ENCODE measurements at regions not wholly inside any gene's neighbourhood (a gene's known extent, or its start where the extent isn't known, plus 50 kb on each side); places are given as distances from the start of the nearest gene placed in this dataset.

GRCh38 chr12:63083046-63083445 lies 68.0 kb downstream of the AVPR1A start:
- WGBS (ENCODE audit: insufficient coverage), result 100% methylated on average over 1 of the region's 2 CpGs
- Histone ChIP-seq H2AFZ (ENCODE audit: insufficient read depth, low read depth, low read length, poor library complexity, severe bottlenecking) (no peak overlapping the region), H3K4me1 (ENCODE audit: control insufficient read depth in 2 of 2, insufficient read depth in 2 of 2, low read length in 2 of 2) (no peaks in the 10 kb centered on the region), H3K79me2 (ENCODE audit: control insufficient read depth, insufficient read depth, low read length) (no peaks in the 10 kb centered on the region), H3K9me3 (ENCODE audit: control extremely low read depth in 1 of 3, control insufficient read depth in 2 of 3, insufficient read depth in 1 of 3, low read length in 2 of 3) (no peaks in the 10 kb centered on the region), H3K27me3 (replicated peaks in 1 of 4; ENCODE audit: control extremely low read depth in 1 of 4, control insufficient read depth in 3 of 4, insufficient read depth in 4 of 4, low read length in 3 of 4) (no peaks in the 10 kb centered on the region), H3K9ac (ENCODE audit: low read length) (no peak overlapping the region), H4K20me1 (ENCODE audit: control insufficient read depth, insufficient read depth, low read length, poor library complexity, severe bottlenecking) (no peaks in the 10 kb centered on the region), H3K4me3 (ENCODE audit: control extremely low read depth in 1 of 5, extremely low read depth in 1 of 5, insufficient read depth in 1 of 5, low read depth in 2 of 5, low read length in 4 of 5) (no peak overlapping the region), H3K4me2 (replicated peaks; ENCODE audit: low read depth, low read length, poor library complexity, severe bottlenecking) (no peak overlapping the region), H3K36me3 (replicated peaks in 1 of 2; ENCODE audit: control extremely low read depth in 1 of 2, control insufficient read depth in 1 of 2, extremely low read depth in 1 of 2, insufficient read depth in 2 of 2, low read length in 1 of 2) (no peaks in the 10 kb centered on the region), H3K27ac (ENCODE audit: low read length in 2 of 2) (no peak overlapping the region)
- POLR2A ChIA-PET, result no interaction called here
- H3K4me3 Mint-ChIP-seq, result no peak overlapping the region
- TF ChIP-seq, protein P1, sequence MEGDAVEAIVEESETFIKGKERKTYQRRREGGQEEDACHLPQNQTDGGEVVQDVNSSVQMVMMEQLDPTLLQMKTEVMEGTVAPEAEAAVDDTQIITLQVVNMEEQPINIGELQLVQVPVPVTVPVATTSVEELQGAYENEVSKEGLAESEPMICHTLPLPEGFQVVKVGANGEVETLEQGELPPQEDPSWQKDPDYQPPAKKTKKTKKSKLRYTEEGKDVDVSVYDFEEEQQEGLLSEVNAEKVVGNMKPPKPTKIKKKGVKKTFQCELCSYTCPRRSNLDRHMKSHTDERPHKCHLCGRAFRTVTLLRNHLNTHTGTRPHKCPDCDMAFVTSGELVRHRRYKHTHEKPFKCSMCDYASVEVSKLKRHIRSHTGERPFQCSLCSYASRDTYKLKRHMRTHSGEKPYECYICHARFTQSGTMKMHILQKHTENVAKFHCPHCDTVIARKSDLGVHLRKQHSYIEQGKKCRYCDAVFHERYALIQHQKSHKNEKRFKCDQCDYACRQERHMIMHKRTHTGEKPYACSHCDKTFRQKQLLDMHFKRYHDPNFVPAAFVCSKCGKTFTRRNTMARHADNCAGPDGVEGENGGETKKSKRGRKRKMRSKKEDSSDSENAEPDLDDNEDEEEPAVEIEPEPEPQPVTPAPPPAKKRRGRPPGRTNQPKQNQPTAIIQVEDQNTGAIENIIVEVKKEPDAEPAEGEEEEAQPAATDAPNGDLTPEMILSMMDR (IDR thresholded peaks at IDR 0.05), result no peak
- TF ChIP-seq EZH2 (IDR thresholded peaks at IDR 0.05; ENCODE audit: borderline replicate concordance, insufficient read depth, low read depth, low read length, poor library complexity, severe bottlenecking), result no peak
- intact Hi-C loops (cut with micrococcal nuclease), result no loop called here
- H3K27ac Mint-ChIP-seq, result no peak overlapping the region
- H3K27me3 Mint-ChIP-seq, result no peaks in the 10 kb centered on the region
- no peak for DNase-seq
- no peaks in the 10 kb centered on the region for H3K9me3 Mint-ChIP-seq (ENCODE audit: insufficient read depth)
- H3K4me1 Mint-ChIP-seq, result no peaks in the 10 kb centered on the region
- no peak for ATAC-seq (ENCODE audit: low read depth)
- CTCF ChIA-PET, result no interaction called here

DNA sequence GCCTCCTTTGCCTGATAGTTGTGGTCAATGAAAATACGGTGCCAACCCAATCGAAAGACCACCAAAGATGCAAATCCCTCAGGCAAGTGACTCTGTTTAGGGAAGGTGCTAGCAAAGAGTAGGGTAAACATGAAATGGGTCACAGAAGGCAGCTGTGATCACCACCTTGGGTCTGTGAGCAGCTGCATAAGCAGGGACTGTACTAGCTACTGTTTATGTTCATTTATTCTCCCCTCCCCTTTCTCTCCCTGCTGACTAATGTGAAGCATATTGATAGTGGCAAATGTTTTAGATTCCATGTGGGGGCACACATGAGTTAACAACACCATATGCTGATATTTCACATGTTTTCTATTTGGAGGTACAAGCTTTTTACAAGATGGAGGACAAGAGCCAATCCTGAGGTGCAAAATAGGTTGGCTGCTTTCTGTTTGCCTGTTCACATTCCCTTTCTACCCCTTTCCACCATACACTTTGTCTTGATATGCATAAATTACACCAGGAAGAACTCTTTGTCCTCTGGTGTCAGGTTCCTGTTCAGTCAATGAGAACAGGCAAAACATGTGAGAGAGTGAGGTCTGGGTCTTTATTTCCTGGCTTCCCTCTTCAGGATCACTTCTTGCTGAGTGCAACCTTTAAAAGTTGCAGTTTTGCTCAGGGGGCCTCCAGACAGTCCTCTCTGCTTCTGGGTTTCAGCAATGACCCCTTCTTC lies 71.1 kb downstream of the AVPR1A start:
- Histone ChIP-seq H4K20me1 (ENCODE audit: control insufficient read depth, insufficient read depth, low read length, poor library complexity, severe bottlenecking) (no peaks in the 10 kb centered on the region), H3K36me3 (replicated peaks in 1 of 2; ENCODE audit: control extremely low read depth in 1 of 2, control insufficient read depth in 1 of 2, extremely low read depth in 1 of 2, insufficient read depth in 2 of 2, low read length in 1 of 2) (no peaks in the 10 kb centered on the region), H3K27ac (ENCODE audit: low read length in 2 of 2) (no peak overlapping the region), H3K4me3 (ENCODE audit: control extremely low read depth in 1 of 5, extremely low read depth in 1 of 5, insufficient read depth in 1 of 5, low read depth in 2 of 5, low read length in 4 of 5) (no peak overlapping the region), H3K4me2 (replicated peaks; ENCODE audit: low read depth, low read length, poor library complexity, severe bottlenecking) (no peak overlapping the region), H3K27me3 (replicated peaks in 1 of 4; ENCODE audit: control extremely low read depth in 1 of 4, control insufficient read depth in 3 of 4, insufficient read depth in 4 of 4, low read length in 3 of 4) (no peaks in the 10 kb centered on the region), H3K9ac (ENCODE audit: low read length) (no peak overlapping the region), H3K79me2 (ENCODE audit: control insufficient read depth, insufficient read depth, low read length) (no peaks in the 10 kb centered on the region), H3K4me1 (ENCODE audit: control insufficient read depth in 2 of 2, insufficient read depth in 2 of 2, low read length in 2 of 2) (no peaks in the 10 kb centered on the region), H2AFZ (ENCODE audit: insufficient read depth, low read depth, low read length, poor library complexity, severe bottlenecking) (no peak overlapping the region), H3K9me3 (ENCODE audit: control extremely low read depth in 1 of 3, control insufficient read depth in 2 of 3, insufficient read depth in 1 of 3, low read length in 2 of 3) (no peaks in the 10 kb centered on the region)
- POLR2A ChIA-PET, result no interaction called here
- DNase-seq (no peak), ATAC-seq (ENCODE audit: low read depth) (no peak)
- WGBS (ENCODE audit: insufficient coverage), result 94% methylated on average over 2 of the region's 2 CpGs
- Mint-ChIP-seq H3K27ac (no peak overlapping the region), H3K4me3 (no peak overlapping the region), H3K27me3 (no peaks in the 10 kb centered on the region), H3K9me3 (ENCODE audit: insufficient read depth) (no peaks in the 10 kb centered on the region), H3K4me1 (no peaks in the 10 kb centered on the region)
- CTCF ChIA-PET, result no interaction called here
- TF ChIP-seq EZH2 (IDR thresholded peaks at IDR 0.05; ENCODE audit: borderline replicate concordance, insufficient read depth, low read depth, low read length, poor library complexity, severe bottlenecking), result no peak
- TF ChIP-seq, protein P1 (IDR thresholded peaks at IDR 0.05), result no peak
- intact Hi-C loops (cut with micrococcal nuclease), result loop anchor here (10.0 kb wide), 1 partner anchor 55 kb away; no protein-coding TSS in a partner anchor
